ENCODE measurements at regions not wholly inside any gene's neighbourhood (a gene's known extent, or its start where the extent isn't known, plus 50 kb on each side); places are given as distances from the start of the nearest gene placed in this dataset.
"Not testable (repeated sequence)": the region's sequence is repeated elsewhere in the genome, so short reads cannot be mapped to it uniquely, and the experiment has no call there.

DNA sequence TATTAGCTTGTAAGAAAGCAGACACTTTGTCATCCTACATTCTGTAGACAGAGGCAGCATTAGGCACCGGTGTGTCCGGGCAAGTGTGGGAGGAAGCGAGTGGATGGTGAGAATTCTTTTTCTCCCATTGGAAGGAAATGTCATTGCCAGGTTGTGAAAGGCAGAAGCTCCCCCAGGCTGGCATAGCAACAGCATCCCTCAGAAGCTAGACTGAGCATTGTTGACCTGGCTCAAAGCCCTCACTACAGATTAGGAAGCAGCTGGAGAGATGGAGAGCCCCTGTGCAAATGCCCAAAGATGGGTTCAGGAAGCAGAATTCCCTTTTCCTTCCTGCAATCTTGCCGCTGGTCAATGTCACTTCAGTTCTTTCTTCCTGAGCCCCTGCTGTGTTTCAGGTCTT is 1299.3 kb downstream of the TBC1D22A start:
- no peak for DNase-seq (ENCODE audit: extremely low read depth in 1 of 2, low read depth in 1 of 2)

DNA sequence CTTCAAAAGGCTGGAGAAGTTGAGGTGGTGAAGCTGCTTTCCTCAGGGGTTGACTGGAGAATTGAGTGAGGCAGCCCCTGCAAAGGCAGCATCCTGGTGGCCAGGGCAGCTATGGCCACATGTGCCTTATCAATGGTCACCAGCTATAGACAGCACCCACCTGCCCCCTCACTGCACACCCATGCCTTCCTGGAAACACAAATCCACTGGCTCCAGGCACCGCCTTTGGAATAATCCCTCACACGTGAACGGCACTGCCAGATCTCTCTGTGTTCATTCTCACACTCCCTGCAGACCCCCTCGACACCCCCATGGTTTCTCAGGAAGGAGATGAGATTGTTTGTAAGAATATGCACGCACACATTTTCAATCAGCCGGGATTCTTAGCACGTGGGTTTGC is 1297.8 kb downstream of the TBC1D22A start:
- no peak for DNase-seq (ENCODE audit: extremely low read depth in 1 of 2, low read depth in 1 of 2)

DNA sequence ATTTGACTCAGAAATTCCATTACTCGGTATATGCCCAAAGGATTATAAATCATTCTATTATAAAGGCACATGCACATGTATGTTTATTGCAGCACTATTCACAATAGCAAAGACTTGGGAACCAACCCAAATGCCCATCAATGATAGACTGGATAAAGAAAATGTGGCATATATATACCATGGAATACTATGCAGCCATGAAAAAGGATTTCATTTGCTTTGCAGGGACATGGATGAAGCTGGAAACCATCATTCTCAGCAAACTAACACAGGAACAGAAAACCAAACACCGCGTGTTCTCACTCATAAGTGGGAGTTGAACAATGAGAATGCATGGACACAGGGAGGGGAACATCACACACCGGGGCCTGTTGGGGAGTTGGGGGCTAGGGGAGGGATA is 1297.1 kb downstream of the TBC1D22A start:
- DNase-seq (ENCODE audit: extremely low read depth in 1 of 2, low read depth in 1 of 2): not testable (repeated sequence)

DNA sequence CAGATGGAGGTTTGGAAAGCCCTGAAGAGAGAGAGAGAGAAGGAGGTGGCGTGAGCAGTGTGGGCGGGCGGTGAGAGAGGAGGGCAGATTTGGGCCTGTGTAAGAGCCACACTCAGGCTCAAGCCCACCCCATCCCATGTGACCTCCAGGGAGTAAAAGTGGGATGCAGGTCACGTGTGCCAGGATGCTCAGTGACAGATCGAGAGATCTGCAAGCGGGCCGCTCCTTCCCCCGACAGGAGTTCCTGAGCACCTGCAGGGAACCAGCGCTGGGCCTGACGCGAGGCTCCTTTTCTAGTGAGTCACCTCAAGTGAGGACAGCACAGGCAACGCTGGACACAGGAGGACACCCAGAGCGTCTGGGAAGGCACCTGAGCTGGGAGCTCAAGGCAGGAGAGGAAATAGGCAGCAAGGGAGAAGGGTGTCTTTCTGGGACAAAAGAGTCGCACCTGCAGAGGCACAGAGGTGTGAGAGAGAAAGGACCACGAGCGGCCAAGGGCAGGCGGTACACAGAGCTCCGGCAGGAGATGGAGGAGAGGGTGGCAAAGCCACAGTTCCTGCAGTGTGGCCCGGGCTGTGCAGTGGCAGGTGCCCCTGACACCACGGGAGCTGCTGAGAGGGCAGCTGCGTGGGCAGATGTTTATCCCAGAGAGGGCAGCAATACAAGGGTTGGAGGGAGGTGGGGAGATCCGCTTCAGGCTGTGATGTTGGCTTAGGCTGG is 1294.8 kb downstream of the TBC1D22A start:
- no peak for DNase-seq (ENCODE audit: extremely low read depth in 1 of 2, low read depth in 1 of 2)

DNA sequence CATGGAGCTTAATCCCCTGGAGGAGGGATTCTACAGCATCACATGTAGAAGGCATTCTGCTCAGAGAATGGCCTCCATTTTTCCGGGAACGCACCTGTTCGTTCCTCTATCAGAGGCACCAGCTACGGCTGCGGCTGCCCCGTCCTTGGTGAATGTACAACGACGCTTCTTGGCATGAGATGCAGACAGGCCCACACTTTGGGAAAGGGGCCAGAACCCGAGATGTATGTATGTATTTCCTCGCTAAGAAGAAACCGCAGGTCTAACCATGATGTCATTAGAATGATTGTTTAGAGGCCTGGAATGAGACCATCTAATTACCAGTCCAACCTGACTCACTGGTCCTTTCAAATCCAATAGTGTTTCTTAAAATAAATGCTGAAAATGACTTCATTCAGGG is 1293.4 kb downstream of the TBC1D22A start:
- no peak for DNase-seq (ENCODE audit: extremely low read depth in 1 of 2, low read depth in 1 of 2)

DNA sequence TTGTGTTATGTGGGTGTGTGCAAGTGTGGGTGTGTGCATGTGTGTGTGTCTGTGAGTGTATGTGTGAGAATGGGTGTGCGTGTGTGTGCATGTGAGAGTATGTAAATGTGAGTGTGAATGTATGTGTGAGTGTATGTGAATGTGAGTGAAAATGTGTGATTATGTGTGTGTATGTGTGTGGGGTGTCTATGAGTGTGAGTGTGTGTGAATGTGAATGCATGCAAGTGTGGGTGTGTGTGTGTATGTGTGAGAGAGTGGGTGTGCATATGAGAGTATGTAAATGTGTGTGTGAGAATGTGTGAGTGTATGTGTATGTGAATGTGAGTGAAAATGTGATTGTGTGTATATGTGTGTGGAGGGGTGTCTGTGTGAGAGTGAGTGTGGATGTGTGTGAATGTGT is 1292.7 kb downstream of the TBC1D22A start:
- DNase-seq (ENCODE audit: extremely low read depth in 1 of 2, low read depth in 1 of 2): no peak

DNA sequence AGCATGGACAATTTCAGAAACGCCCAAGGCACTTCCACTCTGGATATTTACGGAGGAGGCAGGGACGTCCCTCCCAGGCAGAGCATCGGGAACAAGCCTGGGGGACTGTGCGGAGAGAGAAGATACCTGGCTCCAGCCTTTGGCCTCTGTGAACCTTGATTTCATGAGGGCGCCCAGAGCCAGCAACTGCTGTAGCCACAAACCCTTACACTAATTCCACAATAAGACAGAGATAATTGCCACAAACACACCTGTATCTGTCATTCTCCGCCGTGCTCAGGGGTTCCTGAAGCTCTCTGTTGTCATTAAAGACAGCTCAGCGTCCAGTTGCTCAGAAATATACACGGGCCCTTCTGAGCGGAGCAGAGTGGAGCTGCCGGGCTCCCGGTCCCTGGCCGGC is 1292.1 kb downstream of the TBC1D22A start:
- no peak for DNase-seq (ENCODE audit: extremely low read depth in 1 of 2, low read depth in 1 of 2)

DNA sequence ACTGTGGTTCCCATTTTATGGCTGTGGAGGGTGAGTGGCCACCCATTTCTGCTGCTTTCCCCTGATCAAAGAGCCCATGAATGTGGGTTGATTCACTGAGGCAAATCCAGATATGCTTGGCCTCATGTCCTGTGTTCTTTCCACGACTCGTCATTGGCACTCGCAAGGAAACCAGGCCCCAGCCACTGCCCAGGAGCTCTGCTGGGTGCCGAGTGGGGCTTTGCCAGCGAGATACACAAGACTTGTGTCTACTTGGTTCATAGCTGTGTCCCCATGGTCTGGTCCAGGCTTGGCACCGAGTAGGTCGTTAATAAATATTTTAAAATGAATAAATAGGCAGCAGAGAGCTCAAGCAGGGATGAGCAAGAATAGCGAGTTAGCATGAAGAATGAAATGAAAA is 1291.5 kb downstream of the TBC1D22A start:
- DNase-seq (ENCODE audit: extremely low read depth in 1 of 2, low read depth in 1 of 2): no peak

DNA sequence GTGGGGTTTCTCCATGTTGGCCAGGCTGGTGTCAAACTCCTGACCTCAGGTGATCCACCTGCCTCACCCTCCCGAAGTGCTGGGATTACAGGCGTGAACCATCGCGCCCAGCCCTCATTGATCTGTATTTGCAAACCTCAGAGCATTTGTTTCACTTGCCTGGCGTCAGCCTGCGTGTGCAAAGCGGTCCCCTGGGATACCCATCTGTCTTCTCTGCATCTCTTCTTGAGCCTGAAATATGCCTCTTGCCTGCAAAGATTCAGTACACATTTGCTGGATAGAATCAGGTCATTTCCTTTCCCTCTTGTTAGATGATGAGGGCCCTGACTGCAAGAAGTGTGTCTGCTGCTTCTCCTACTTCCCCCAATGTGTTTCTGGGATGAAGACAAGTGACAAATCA is 1291.0 kb downstream of the TBC1D22A start:
- no peak for DNase-seq (ENCODE audit: extremely low read depth in 1 of 2, low read depth in 1 of 2)

DNA sequence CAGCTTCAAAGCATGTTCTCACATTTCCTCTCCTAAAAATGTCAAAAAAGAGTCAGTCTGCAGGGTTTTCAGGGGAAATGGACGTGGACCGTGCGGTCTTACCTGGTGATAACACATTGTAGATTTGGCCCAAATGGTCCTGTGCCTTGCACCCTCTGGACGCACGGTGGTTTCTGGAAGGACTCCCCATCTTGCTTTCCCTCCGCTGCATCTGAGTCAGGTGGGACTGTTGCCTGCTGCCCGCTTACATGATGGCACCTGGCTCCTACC is 1290.1 kb downstream of the TBC1D22A start:
- no peak for DNase-seq (ENCODE audit: extremely low read depth in 1 of 2, low read depth in 1 of 2)

DNA sequence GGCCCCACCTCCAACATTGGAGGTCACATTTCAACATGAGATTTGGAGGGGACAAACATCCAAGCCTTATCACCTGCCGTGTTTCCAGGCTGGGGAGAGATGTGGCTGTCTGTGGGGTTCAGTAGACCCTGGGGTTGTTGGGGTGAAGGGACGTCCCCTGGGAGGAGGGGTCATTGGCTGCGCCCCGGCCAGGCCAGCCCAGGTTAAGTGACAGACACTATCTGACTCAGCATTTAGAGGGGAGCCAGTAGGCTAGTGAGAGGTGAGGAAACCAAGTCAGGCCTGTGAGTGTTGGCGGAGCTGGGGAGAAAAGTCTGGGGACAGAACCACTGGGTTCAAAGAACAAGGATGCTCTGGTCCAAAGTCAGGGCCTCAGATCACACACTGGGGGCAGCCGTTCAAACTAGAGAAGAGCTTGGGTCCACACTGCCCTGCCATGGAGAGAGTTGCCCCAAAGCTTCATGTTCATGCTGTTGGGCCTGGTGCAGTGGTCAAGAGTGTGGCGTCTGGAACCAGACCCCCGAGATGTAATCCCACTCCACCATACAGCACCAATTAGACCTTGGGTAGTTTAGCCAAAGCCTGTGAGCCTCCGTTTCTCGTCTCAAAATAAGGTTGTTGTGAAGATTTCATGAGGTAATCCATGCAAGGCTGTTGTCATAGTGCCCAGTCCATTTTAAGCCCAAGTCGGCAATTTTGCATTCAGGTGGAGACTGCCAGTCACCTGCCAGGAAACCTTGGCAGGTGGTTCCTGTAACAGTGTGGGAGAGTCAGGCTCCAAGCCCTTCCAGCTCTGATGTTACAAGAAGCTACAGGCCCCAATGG is 1289.6 kb downstream of the TBC1D22A start:
- DNase-seq (ENCODE audit: extremely low read depth in 1 of 2, low read depth in 1 of 2): no peak

DNA sequence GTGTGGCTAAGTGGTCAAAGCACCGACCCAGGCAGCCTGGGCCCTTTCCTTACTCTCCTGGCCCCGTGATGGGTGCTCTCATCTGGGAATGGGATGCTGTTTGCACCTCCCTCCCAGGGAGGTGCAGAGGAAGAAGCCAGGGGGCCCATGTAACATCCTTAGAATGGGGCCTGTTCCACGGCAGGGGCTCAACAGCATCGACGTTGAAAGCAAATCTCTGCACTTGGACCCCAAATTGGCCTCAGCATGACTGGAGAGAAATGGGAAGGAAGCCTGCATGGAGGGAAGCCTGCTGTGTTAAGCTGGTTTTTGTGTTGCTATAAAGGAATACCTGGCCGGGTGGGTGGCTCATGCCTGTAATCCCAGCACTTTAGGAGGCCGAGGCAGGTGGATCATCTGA is 1288.4 kb downstream of the TBC1D22A start:
- no peak for DNase-seq (ENCODE audit: extremely low read depth in 1 of 2, low read depth in 1 of 2)

DNA sequence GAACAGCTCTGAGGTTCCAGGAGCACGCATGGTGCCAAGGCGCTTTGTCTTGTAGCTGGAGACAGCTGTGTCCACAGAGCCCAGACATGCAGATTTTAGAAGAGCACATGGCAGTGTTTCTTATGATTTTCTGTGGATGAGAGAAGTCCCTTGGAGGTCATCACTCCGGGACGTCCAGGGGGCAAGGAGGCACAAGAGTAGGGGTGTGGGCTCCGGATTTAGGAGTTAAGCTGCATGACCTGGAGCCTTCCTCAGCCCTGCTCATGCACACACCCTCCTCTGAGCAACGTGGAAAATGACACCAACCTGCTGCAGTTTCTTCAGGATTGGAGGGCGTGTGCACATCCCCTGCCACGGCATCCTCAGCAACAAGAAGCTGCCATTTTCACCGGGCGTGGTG is 1286.7 kb downstream of the TBC1D22A start:
- DNase-seq (ENCODE audit: extremely low read depth in 1 of 2, low read depth in 1 of 2): no peak

DNA sequence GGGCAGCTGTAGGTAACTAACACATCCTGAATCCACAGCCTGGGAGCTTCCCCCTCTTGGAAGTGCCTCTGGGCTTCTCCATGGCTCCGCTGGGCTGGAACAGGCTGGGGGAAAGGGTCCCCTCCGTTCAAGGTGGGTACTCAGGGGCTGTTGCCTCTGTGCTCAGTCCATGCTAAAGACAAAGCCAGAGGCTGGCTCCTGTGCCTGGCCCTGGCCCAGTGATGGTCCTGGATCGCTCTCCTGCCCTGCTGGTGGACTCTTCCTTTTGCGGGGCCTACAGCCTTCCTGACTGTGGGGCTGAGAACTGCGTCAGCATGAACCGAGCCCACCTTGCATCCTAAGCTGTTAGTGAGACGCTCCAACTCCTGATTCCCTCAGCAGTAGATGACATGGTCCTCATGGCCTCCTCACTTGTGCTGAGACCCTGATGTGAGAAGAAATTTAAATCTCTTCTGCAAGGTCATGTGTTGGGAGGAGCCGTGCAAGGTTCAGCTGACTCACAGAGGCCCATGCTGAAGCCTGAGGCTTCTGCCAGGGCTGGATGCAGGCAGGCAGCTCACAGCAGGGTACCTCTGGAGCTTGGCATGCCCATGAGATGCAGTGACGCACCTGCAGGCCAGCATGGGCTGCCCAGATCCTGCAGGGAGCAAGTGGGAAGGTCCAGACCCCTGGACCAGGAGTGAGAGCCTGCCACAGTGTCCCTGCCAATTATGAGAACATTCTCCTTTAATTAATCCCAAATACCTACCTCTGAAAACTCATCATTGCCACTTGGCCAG is 1285.5 kb downstream of the TBC1D22A start:
- DNase-seq (ENCODE audit: extremely low read depth in 1 of 2, low read depth in 1 of 2): no peak

DNA sequence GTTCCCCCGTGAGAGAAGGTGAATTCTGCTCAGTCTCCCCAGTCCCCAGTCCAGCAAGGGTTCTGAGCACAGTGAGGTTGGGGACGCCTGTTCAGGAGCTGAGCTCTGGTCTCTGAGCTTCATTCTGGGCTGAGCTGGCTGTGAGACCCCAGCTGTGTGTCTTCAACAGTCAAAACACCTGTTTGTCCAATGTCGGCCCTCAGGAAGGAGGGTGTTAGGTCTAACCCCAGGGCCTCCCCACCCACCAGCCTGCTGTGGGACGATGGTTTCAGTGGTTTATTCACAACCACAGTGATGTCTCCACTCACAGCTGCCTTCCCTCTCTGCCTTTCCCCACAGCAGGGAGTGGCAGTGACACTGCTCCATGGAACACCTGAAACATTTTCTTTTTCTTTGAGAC is 1282.9 kb downstream of the TBC1D22A start:
- no peak for DNase-seq (ENCODE audit: extremely low read depth in 1 of 2, low read depth in 1 of 2)

DNA sequence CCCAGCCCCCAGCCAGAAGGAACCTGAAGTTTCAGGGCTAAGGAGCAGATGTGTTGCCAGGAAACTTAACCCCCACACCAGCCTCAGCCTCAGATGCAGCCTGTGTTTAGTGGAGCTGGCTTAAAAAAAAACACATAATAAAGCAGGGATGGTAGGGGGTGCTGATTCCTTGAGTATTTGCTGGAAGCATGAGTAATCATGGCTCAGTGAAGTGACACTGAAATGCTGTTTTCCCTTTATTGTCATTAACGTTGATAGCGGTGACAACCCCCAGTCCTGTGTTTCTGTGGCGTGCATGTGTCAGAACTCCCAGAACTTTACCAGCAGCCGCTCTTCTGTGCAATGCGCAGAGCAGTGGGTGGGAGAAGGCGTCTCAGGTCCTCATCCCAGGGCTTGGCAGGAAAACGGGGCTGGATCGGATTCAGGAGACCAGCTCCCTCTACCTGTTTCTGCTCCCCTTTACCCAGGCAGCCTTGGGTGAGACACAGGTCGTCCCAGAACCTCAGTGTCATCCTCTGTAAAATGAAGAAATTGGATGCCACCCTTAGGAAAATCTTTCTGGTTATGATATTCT is 1282.1 kb downstream of the TBC1D22A start:
- DNase-seq (ENCODE audit: extremely low read depth in 1 of 2, low read depth in 1 of 2): no peak

DNA sequence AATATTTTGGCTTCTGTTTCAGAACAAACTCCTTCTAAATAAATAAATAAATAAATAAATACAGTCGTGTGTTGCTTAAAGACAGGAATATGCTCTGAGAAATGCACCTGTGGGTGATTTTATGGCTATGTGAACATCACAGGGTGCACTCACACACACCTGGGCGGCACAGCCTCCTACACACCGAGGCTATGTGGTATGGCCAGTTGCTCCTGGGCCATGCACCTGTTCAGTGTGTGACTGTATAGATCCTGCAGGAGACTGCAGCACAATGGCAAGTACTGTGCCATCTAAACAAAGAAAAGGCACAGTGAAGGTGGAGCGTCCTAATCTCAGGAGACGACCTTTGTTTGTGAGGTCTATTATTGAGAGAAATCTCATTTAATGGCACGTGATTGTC is 1281.1 kb downstream of the TBC1D22A start:
- DNase-seq (ENCODE audit: extremely low read depth in 1 of 2, low read depth in 1 of 2): no peak

DNA sequence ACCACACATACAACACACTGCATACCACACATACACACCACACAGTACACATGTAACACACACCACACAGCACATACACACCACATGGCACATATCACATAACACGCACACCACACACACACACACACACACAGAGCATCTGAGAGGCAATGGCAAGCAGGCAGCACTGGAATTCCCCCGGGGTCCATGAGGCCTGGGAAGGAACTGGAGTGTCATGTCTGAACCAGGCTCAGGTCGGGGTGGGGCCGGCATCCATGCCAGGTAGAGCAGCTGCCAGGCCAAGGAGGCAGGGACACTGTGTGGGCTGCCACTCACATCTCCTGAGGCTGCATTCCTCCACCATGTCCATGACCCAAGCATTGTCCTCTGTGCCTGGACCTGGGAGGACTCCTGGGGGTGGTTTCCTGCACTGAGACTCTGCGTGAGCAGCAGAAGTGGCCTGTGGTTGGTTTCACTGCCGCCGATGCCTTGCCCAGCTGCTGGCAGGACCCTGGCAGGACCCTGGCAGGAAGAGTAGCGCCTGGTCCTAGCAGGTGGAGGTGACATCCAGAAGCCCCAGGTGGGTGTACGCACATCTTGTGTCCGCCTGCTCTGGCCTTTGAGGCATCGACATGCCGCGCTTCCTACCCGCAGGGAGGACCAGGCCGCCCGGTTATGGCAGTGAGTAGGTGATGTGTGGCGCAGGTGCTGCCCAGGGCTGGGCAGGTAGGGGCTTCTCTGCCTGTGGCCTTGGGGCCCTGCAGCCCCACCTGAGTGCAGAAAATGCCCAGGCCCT is 1280.4 kb downstream of the TBC1D22A start:
- no peak for DNase-seq (ENCODE audit: extremely low read depth in 1 of 2, low read depth in 1 of 2)

DNA sequence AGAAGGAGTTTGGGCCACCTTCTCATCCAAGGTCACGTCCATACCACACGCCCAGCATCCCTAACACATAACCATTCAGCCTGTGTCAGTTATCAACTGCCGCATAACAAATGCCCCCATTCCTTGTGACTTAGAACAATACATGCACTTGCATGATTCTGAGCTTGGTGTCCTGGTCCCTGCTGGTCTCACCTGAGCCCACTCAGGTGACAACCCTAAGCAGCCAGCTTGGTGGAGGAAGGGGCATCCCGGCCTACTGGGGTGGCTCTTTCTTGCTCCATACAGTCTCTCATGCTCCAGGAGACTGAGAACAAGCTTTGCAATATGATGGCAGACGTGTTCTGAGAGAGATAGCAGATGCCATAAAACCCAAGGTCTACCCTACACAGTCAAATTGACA is 1276.9 kb downstream of the TBC1D22A start:
- DNase-seq (ENCODE audit: extremely low read depth in 1 of 2, low read depth in 1 of 2): no peak

DNA sequence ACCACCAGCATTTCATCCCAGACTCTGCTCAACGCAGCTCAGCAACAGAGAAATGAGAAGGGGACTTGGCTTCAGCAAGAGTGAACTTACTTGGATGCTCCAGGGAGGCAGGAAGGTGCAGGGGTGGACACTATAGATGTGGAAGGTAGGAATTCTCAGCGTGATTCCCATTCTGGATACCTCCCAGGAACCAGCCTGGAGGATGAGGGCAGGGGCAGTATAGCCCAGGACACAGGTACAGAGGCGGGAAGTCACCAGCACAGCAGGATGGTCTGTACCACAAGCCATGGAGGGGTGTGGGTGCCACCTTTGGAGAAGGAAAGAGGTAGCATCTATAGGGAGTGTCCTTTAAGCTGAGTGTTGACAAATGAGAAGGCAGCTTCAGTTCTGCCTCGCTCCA is 1275.2 kb downstream of the TBC1D22A start:
- no peak for DNase-seq (ENCODE audit: extremely low read depth in 1 of 2, low read depth in 1 of 2)

DNA sequence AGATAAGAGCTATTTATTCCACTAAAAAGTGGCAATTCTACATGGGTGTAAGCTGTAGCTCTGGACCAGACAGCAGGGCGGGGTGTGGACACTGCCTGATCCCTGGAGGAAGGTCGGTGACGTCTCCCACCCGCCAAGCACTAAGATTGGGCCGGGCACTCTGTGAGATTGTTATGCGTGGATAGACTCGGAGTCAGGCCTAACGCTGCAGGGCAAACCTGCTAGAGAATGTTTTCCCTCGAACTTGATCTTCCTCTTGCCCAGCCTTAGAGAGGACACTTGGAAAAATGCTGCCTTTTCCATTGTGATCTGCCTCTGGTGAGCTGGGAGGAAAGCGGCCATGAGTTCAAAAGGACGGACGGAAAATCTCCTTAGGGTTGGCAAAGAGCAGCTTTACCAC is 1273.4 kb downstream of the TBC1D22A start:
- DNase-seq (ENCODE audit: extremely low read depth in 1 of 2, low read depth in 1 of 2): no peak
